RWPE2 (cell line): ENCODE measurements at regions not wholly inside any gene's neighbourhood (a gene's known extent, or its start where the extent isn't known, plus 50 kb on each side); places are given as distances from the start of the nearest gene placed in this dataset.

Source experiments
- ATAC-seq: fragments of 200-7000 bp; cut with Tn5 transposase; 3 replicates; pipeline ENCODE4 v1.9.1; 2021; ENCODE audit warnings: low read depth
- DNase-seq: peaks from one replicate; pipeline ENCODE4 v3.0.0-alpha.2; 2020; ENCODE audit warnings: low spot score
- H3K27ac ChIP-seq: fragments of 450-650 bp; 2 replicates; pipeline ENCODE4 v1.5.1; 2017; ENCODE audit warnings: mild to moderate bottlenecking; ENCODE audit not compliant: poor library complexity, severe bottlenecking
- H3K27me3 ChIP-seq: fragments of 250-450 bp; sonication (Bioruptor Pico); 2 replicates; pipeline ENCODE4 v1.5.1; 2021; ENCODE audit warnings: mild to moderate bottlenecking, moderate library complexity; ENCODE audit not compliant: insufficient read depth, poor library complexity, severe bottlenecking
- H3K36me3 ChIP-seq: fragments of 250-450 bp; sonication (Bioruptor Pico); 2 replicates; pipeline ENCODE4 v1.5.1; 2020; ENCODE audit warnings: low read depth, mild to moderate bottlenecking, moderate library complexity
- H3K4me1 ChIP-seq: fragments of 250-450 bp; sonication (Bioruptor Pico); 2 replicates; pipeline ENCODE4 v1.5.1; 2021; ENCODE audit warnings: mild to moderate bottlenecking, moderate library complexity; ENCODE audit not compliant: insufficient read depth, poor library complexity, severe bottlenecking
- H3K4me3 ChIP-seq: fragments of 250-450 bp; sonication (Bioruptor Pico); 2 replicates; pipeline ENCODE4 v1.5.1; 2021; ENCODE audit warnings: mild to moderate bottlenecking, moderate library complexity; ENCODE audit not compliant: severe bottlenecking
- H3K9me3 ChIP-seq: fragments of 250-450 bp; sonication (Bioruptor Pico); 2 replicates; pipeline ENCODE4 v1.5.1; 2021; ENCODE audit warnings: mild to moderate bottlenecking, moderate library complexity; ENCODE audit not compliant: severe bottlenecking
- CTCF ChIP-seq: fragments of 450-650 bp; IDR thresholded peaks from one replicate; pipeline ENCODE4 v1.5.1; 2017; ENCODE audit warnings: mild to moderate bottlenecking, moderate library complexity; ENCODE audit not compliant: poor library complexity, severe bottlenecking

- Histone ChIP-seq H3K4me1 (no peaks in the 10 kb centered on the region), H3K27ac (no peak overlapping the region), H3K36me3 (no peaks in the 10 kb centered on the region), H3K27me3 (peaks cover 3% of the 10 kb centered on the region), H3K4me3 (no peak overlapping the region), H3K9me3 (no peaks in the 10 kb centered on the region)
- no peak for TF ChIP-seq CTCF
- no peak for DNase-seq
- no peak for ATAC-seq
These were observed 207.5 kb upstream of the SAMSN1 start for GRCh38 chr21:14753466-14754258.

GRCh38 chr21:14753069-14753465, 207.0 kb upstream of the SAMSN1 start:
- Histone ChIP-seq H3K27me3 (peaks cover 3% of the 10 kb centered on the region), H3K27ac (no peak overlapping the region), H3K4me1 (no peaks in the 10 kb centered on the region), H3K9me3 (no peaks in the 10 kb centered on the region), H3K4me3 (no peak overlapping the region), H3K36me3 (no peaks in the 10 kb centered on the region)
- no peak for ATAC-seq
- TF ChIP-seq CTCF = no peak
- DNase-seq = no peak

GRCh38 chr21:14752345-14752909, 206.3 kb upstream of the SAMSN1 start:
- H3K27ac ChIP-seq = no peak overlapping the region
- no peaks in the 10 kb centered on the region for H3K36me3 ChIP-seq
- H3K27me3 ChIP-seq = peaks cover 3% of the 10 kb centered on the region
- TF ChIP-seq CTCF = no peak
- H3K4me1 ChIP-seq = no peaks in the 10 kb centered on the region
- H3K4me3 ChIP-seq = no peak overlapping the region
- DNase-seq (no peak), ATAC-seq (no peak)
- H3K9me3 ChIP-seq = no peaks in the 10 kb centered on the region

GRCh38 chr21:14751602-14752344, 205.7 kb upstream of the SAMSN1 start:
- no peak for ATAC-seq
- no peaks in the 10 kb centered on the region for H3K9me3 ChIP-seq
- H3K27ac ChIP-seq = no peak overlapping the region
- H3K4me3 ChIP-seq = no peak overlapping the region
- no peak for TF ChIP-seq CTCF
- H3K27me3 ChIP-seq = peaks cover 3% of the 10 kb centered on the region
- H3K4me1 ChIP-seq = no peaks in the 10 kb centered on the region
- no peak for DNase-seq
- no peaks in the 10 kb centered on the region for H3K36me3 ChIP-seq
